GM12878 (cell line): ENCODE measurements at regions not wholly inside any gene's neighbourhood (a gene's known extent, or its start where the extent isn't known, plus 50 kb on each side); places are given as distances from the start of the nearest gene placed in this dataset.

Experiments
- ATAC-seq: fragments of 200-7000 bp; cut with Tn5 transposase; 3 replicates; pipeline ENCODE4 v1.9.1; 2020; ENCODE audit warnings: mild to moderate bottlenecking, moderate library complexity
- BruUV-seq: library from RNA; stranded (reverse); fragments of 400-500 nt; replicated peaks from 2 replicates; lab custom pipeline; 2021; lab: Mats Ljungman, UMichigan
- CTCF ChIA-PET: fragments of 300-600 bp; sonication (Branson Sonifier 250); formaldehyde crosslinking; extraction: SDS; loops from one replicate; lab custom pipeline; 2021; ENCODE audit warnings: inconsistent platforms; lab: Yijun Ruan, JAX
- POLR2A ChIA-PET: fragments of 350-600 bp; formaldehyde crosslinking; extraction: SDS; loops from one replicate; lab custom pipeline; 2021; ENCODE audit warnings: inconsistent platforms; lab: Charles Lee
- RAD21 ChIA-PET: fragments of 300-600 bp; sonication (Branson Sonifier 250); formaldehyde crosslinking; loops from one replicate; lab custom pipeline; 2023; ENCODE audit warnings: antibody characterized with exemption; ENCODE audit not compliant: unreplicated experiment; lab: Charles Lee
- SMC1A ChIA-PET: fragments of 300-600 bp; sonication (Branson Sonifier 250); formaldehyde crosslinking; loops from one replicate; lab custom pipeline; 2023; ENCODE audit not compliant: unreplicated experiment, uncharacterized antibody; lab: Charles Lee
- DNase-seq: peaks from one replicate; pipeline ENCODE4 v3.0.0-alpha.2; 2011; ENCODE audit warnings: low read depth, low spot score
- FAIRE-seq: peaks from 3 replicates; lab custom pipeline; 2011; peaks lifted over from hg19 to GRCh38; lab: Jason Lieb, UNC
- H2AFZ ChIP-seq: 2 replicates; pipeline ENCODE4 v1.6.0; 2011; ENCODE audit warnings: low read depth, low read length, control low read depth; ENCODE audit not compliant: control insufficient read depth
- H3K27ac ChIP-seq: 2 replicates; pipeline ENCODE4 v1.5.1; 2011; ENCODE audit warnings: control low read depth; ENCODE audit not compliant: control insufficient read depth, insufficient read depth
- H3K27me3 ChIP-seq, 2 experiments: replicated peaks in 1 of 2; 2 replicates each; pipeline versions ENCODE4 v1.6.0 to v1.6.1; 2011; ENCODE audit warnings: low read length in 1 of 2; ENCODE audit not compliant: control insufficient read depth in 2 of 2, insufficient read depth in 2 of 2
- H3K36me3 ChIP-seq, 2 experiments: 2 replicates each; pipeline ENCODE4 v1.5.1; 2011; ENCODE audit warnings: low read length in 1 of 2; ENCODE audit not compliant: control insufficient read depth in 2 of 2, insufficient read depth in 2 of 2
- H3K4me1 ChIP-seq: 2 replicates; pipeline ENCODE4 v1.6.1; 2011; ENCODE audit warnings: mild to moderate bottlenecking, low read length, moderate library complexity, mixed read lengths; ENCODE audit not compliant: control insufficient read depth, insufficient read depth
- H3K4me2 ChIP-seq: 2 replicates; pipeline ENCODE4 v1.6.0; 2011; ENCODE audit warnings: control low read depth; ENCODE audit not compliant: control insufficient read depth, insufficient read depth
- H3K4me3 ChIP-seq: fragments of 200-600 bp; sonication (generic); 2 replicates; pipeline ENCODE4 v1.5.1; 2016
- H3K79me2 ChIP-seq: 2 replicates; pipeline ENCODE4 v1.6.0; 2011; ENCODE audit warnings: low read length; ENCODE audit not compliant: control insufficient read depth, insufficient read depth
- H3K9ac ChIP-seq: 2 replicates; pipeline ENCODE4 v1.8.0; 2011; ENCODE audit warnings: low read length, control low read depth, mixed read lengths; ENCODE audit not compliant: control insufficient read depth, insufficient read depth
- H3K9me3 ChIP-seq: replicated peaks from 3 replicates; pipeline ENCODE4 v1.5.1; 2011; ENCODE audit warnings: mild to moderate bottlenecking, low read length; ENCODE audit not compliant: control insufficient read depth, insufficient read depth
- H4K20me1 ChIP-seq: 2 replicates; pipeline ENCODE4 v1.6.0; 2011; ENCODE audit not compliant: control insufficient read depth, insufficient read depth
- EGR1 ChIP-seq, 2 experiments: IDR thresholded peaks; 1 replicate in 1 of 2; 2 replicates in 1 of 2; pipeline ENCODE4 v1.6.1; 2011 to 2012; ENCODE audit warnings: low read depth in 2 of 2, low read length in 2 of 2, borderline replicate concordance in 1 of 2, mild to moderate bottlenecking in 1 of 2, moderate library complexity in 1 of 2
- HCFC1 ChIP-seq: fragments of 150-350 bp; IDR thresholded peaks from 2 replicates; pipeline ENCODE4 v1.6.1; 2014; ENCODE audit warnings: low read length
- KAT2A ChIP-seq: conservative IDR thresholded peaks from 2 replicates; pipeline ENCODE4 v1.6.1; 2011; ENCODE audit warnings: low read depth, low read length; ENCODE audit not compliant: control insufficient read depth
- KDM1A ChIP-seq: fragments of 200-600 bp; sonication (generic); IDR thresholded peaks from 2 replicates; pipeline ENCODE4 v1.6.1; 2016; ENCODE audit warnings: borderline replicate concordance
- KLF5 ChIP-seq: fragments of 450-650 bp; IDR thresholded peaks from 2 replicates; pipeline ENCODE4 v1.6.1; 2014; ENCODE audit warnings: mild to moderate bottlenecking; ENCODE audit not compliant: partially characterized antibody
- PAX5 ChIP-seq: IDR thresholded peaks from 2 replicates; pipeline ENCODE4 v1.6.1; 2011; ENCODE audit warnings: low read depth, low read length, borderline replicate concordance
- PAX8 ChIP-seq: fragments of 450-650 bp; IDR thresholded peaks from 2 replicates; pipeline ENCODE4 v1.6.1; 2017; ENCODE audit warnings: mild to moderate bottlenecking, moderate library complexity
- RB1 ChIP-seq: fragments of 450-650 bp; formaldehyde crosslinking; IDR thresholded peaks from 2 replicates; pipeline ENCODE4 v1.6.1; 2017; ENCODE audit warnings: mild to moderate bottlenecking, borderline replicate concordance
- RBBP5 ChIP-seq: fragments of 200-600 bp; sonication (generic); conservative IDR thresholded peaks from 2 replicates; pipeline ENCODE4 v1.6.1; 2016
- SIX5 ChIP-seq: IDR thresholded peaks from 2 replicates; pipeline ENCODE4 v1.6.1; 2011; ENCODE audit warnings: mild to moderate bottlenecking, low read depth, low read length, moderate library complexity; ENCODE audit not compliant: severe bottlenecking
- SMARCA5 ChIP-seq: fragments of 450-650 bp; IDR thresholded peaks from 2 replicates; pipeline ENCODE4 v1.6.1; 2017; ENCODE audit warnings: mild to moderate bottlenecking
- SMC3 ChIP-seq: IDR thresholded peaks from 2 replicates; pipeline ENCODE4 v1.6.1; 2011; ENCODE audit warnings: low read length, improper control_type of control experiment, borderline replicate concordance
- TAF1 ChIP-seq: IDR thresholded peaks from 2 replicates; pipeline ENCODE4 v1.6.1; 2011; ENCODE audit warnings: mild to moderate bottlenecking, low read depth, low read length, borderline replicate concordance
- TCF3 ChIP-seq: IDR thresholded peaks from 2 replicates; pipeline ENCODE4 v1.6.1; 2012; ENCODE audit warnings: low read depth, mild to moderate bottlenecking, low read length, borderline replicate concordance; ENCODE audit not compliant: insufficient read depth
- ZSCAN29 ChIP-seq: fragments of 450-650 bp; IDR thresholded peaks from 2 replicates; pipeline ENCODE4 v1.6.1; 2017; ENCODE audit warnings: mild to moderate bottlenecking, moderate library complexity
- WGBS: methylation state at CpG from one replicate; pipeline ENCODE4 v1.1.6; 2016; ENCODE audit warnings: low lambda C conversion rate; ENCODE audit not compliant: insufficient replicate concordance, insufficient coverage; ENCODE audit errors: missing lambda C conversion rate; 5-methylcytosine and 5-hydroxymethylcytosine counted together
- in situ Hi-C: fragments of 300-500 bp; cut with MboI; formaldehyde crosslinking; loops from 9 replicates; pipeline ENCODE4 v1.14.3; 2018; ENCODE audit warnings: mixed read lengths
- intact Hi-C: fragments of 100-400 bp; cut with micrococcal nuclease; formaldehyde crosslinking; loops from one replicate; pipeline ENCODE4 v1.14.2; 2022; ENCODE audit not compliant: unreplicated experiment
- TF ChIP-seq, protein P1 (sequence below): fragments of 150-350 bp; IDR thresholded peaks from 2 replicates; pipeline ENCODE4 v1.6.1; 2014; ENCODE audit warnings: mild to moderate bottlenecking, low read depth, low read length
- TF ChIP-seq, protein P2 (sequence below): fragments of 450-650 bp; IDR thresholded peaks from 2 replicates; pipeline ENCODE4 v1.6.1; 2014; ENCODE audit warnings: mild to moderate bottlenecking

DNA sequence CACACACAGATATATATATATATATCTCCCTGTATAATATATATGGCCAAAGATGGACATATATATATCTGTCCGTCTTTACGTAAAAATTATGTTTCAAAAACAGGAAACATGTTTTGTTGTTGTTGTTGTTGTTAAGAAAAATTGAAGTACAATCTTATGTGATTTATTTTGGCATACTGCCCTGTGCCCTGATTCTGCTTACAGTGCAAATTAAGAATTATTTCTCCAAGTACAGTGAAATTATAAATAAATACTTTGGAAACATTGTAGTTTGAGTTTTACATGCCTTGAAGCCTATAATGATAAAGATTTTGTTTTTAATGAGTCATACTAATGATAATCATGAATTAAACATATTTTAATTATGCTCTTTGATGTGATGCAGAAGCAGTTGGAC lies 994.9 kb downstream of the DIPK2A start:
- RAD21 ChIA-PET: no interaction called here
- Histone ChIP-seq H3K9ac (no peak overlapping the region), H3K4me1 (no peaks in the 10 kb centered on the region), H3K4me3 (no peak overlapping the region), H3K9me3 (no peaks in the 10 kb centered on the region), H3K27ac (no peak overlapping the region), H3K27me3 (no peaks in the 10 kb centered on the region), H3K79me2 (no peaks in the 10 kb centered on the region), H3K4me2 (no peak overlapping the region), H2AFZ (no peak overlapping the region), H4K20me1 (no peaks in the 10 kb centered on the region), H3K36me3 (no peaks in the 10 kb centered on the region)
- TF ChIP-seq KDM1A: no peak
- TF ChIP-seq SMC3: no peak
- no peak for TF ChIP-seq ZSCAN29
- TF ChIP-seq EGR1 (IDR thresholded peaks at IDR 0.05; ENCODE audit: borderline replicate concordance in 1 of 2, low read depth in 2 of 2, low read length in 2 of 2): no peak
- no peak for TF ChIP-seq KAT2A
- TF ChIP-seq TCF3: no peak
- no peak for TF ChIP-seq RBBP5
- no peak for TF ChIP-seq TAF1
- FAIRE-seq: no peak
- CTCF ChIA-PET: no interaction called here
- SMC1A ChIA-PET: no interaction called here
- BruUV-seq: no TSS peak
- WGBS: 89% methylated on average over 2 of the region's 2 CpGs
- ATAC-seq: no peak
- in situ Hi-C loops (no loop called here), intact Hi-C loops (no loop called here)
- POLR2A ChIA-PET: no interaction called here
- DNase-seq: no peak

DNA sequence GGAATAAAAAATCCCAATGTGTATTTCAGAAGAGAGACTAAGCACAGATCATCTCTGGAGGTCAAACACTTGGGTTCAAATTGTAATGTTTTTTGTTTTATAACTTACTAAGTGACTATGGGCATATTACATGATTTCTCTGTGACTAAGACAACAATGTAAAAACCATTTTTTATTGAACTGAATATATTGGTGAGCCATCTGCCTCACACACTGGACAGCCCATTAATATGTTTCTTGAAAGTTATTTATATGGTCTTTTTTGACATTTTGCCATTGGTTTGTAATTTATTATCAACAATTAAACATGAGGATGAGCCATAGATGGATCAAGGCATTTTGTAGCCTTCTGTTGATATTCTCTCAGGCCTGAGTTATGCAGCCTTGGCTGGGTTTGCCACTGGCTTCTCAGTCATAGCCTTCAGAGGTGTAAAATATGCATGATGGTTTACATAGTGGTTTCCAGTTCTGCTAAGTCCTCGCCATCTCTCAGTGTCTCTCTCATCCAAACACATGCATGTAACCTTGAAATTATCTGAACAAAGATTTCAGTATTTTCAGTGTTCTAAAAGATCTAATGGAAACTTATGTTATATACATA lies 997.2 kb downstream of the DIPK2A start:
- ChIA-PET RAD21 (no interaction called here), SMC1A (no interaction called here), POLR2A (no interaction called here), CTCF (no interaction called here)
- FAIRE-seq (no peak), DNase-seq (no peak), ATAC-seq (no peak)
- no peaks in the 10 kb centered on the region for H3K9me3 ChIP-seq
- no peak overlapping the region for H2AFZ ChIP-seq
- H3K79me2 ChIP-seq: no peaks in the 10 kb centered on the region
- no peaks in the 10 kb centered on the region for H3K36me3 ChIP-seq
- BruUV-seq: no TSS peak
- in situ Hi-C loops (no loop called here), intact Hi-C loops (no loop called here)
- H3K4me1 ChIP-seq: no peaks in the 10 kb centered on the region
- H4K20me1 ChIP-seq: no peaks in the 10 kb centered on the region
- no peaks in the 10 kb centered on the region for H3K27me3 ChIP-seq
- no peak overlapping the region for H3K27ac ChIP-seq
- H3K9ac ChIP-seq: no peak overlapping the region
- H3K4me2 ChIP-seq: no peak overlapping the region
- 0% methylated on average over 1 of the region's 1 CpG for WGBS
- H3K4me3 ChIP-seq: no peak overlapping the region
- TF ChIP-seq ZSCAN29: no peak
- no peak for TF ChIP-seq SMARCA5
- TF ChIP-seq, protein P1, sequence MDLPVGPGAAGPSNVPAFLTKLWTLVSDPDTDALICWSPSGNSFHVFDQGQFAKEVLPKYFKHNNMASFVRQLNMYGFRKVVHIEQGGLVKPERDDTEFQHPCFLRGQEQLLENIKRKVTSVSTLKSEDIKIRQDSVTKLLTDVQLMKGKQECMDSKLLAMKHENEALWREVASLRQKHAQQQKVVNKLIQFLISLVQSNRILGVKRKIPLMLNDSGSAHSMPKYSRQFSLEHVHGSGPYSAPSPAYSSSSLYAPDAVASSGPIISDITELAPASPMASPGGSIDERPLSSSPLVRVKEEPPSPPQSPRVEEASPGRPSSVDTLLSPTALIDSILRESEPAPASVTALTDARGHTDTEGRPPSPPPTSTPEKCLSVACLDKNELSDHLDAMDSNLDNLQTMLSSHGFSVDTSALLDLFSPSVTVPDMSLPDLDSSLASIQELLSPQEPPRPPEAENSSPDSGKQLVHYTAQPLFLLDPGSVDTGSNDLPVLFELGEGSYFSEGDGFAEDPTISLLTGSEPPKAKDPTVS: no peak
- no peak for TF ChIP-seq HCFC1
- TF ChIP-seq KLF5: no peak
- TF ChIP-seq RB1: no peak
- TF ChIP-seq, protein P2, sequence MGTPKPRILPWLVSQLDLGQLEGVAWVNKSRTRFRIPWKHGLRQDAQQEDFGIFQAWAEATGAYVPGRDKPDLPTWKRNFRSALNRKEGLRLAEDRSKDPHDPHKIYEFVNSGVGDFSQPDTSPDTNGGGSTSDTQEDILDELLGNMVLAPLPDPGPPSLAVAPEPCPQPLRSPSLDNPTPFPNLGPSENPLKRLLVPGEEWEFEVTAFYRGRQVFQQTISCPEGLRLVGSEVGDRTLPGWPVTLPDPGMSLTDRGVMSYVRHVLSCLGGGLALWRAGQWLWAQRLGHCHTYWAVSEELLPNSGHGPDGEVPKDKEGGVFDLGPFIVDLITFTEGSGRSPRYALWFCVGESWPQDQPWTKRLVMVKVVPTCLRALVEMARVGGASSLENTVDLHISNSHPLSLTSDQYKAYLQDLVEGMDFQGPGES: no peak
- no peak for TF ChIP-seq PAX5
- TF ChIP-seq SIX5: no peak
- no peak for TF ChIP-seq PAX8
